NCI-H82 treated with DMSO at 0.1 percent for 48 hours (cell line): ENCODE measurements at regions not wholly inside any gene's neighbourhood (a gene's known extent, or its start where the extent isn't known, plus 50 kb on each side); places are given as distances from the start of the nearest gene placed in this dataset.

ENCODE experiments used
- DNase-seq: peaks from one replicate; lab custom pipeline; 2025; ENCODE audit not compliant: unreplicated experiment; lab: John Stamatoyannopoulos, UW

DNA sequence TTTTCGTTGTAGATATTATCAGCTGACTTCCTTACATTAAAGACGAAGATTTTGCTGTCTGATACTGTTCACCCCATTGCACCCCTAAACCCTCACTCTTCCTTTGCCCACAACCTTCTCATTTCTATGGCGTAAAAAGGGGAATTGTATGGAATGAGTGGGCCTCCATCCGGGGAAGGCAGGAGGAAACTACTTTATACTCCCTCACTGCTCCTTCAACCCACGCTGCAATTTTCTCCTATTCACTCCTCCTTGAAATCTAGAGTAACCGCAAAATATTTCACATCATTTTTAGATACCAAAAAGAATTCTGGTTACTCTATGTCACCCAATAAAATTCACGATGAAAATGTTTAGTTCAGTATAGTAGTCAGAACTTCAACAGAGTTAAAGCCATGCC is 330.8 kb downstream of the DIRAS2 start:
- no peak for DNase-seq

DNA sequence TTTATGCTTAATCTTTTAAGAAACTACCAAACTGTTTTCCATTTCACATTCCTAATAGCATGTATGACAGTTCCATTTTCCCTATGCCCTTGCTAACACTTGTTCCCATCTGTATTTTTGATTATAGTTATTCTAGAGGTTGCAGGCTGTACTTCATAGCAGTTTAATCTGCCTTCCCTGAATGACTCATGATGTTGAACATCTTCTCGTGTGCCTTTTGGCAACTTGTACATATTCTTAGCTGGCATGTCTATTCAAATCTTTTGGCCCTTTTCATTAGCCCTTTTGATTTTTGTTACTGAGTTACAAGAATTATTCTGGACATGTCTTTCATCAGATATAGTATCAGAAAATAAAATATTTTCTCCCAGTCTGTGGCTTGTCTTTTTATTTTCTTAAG is 320.3 kb downstream of the DIRAS2 start:
- DNase-seq = no peak

DNA sequence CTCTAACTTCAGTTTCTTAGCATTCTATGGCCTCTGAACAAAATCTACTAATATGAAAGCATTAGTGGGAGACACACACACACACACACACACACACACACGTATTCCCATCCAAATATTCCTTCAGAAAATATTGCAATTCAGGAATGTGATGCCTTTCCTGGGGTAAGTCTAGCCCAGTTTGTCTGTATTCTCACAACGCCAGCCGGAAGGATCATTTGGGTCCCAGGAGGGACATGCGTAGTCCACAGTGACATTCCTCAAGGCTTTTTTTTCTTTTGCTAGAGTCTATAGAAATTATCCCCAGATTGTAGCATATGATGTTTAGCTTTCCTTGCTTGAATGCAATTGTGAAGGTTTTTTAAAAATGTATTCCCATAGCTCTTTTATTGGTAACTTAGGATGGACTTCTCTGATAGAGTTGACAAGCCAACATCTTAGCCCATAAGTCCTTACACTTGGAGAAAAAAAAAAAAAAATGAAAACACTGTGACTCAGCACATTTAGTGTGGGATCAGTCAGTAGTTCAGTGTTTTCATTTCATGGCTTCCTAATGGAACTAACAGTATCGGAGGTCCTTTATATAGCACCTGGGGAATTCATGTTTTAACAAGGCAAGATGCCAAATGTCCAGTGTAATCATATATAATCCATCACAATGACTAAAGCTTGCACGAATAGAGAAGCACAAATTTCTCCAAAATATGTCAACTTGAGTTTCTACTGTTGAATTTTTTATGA is 316.5 kb downstream of the DIRAS2 start:
- DNase-seq = no peak

DNA sequence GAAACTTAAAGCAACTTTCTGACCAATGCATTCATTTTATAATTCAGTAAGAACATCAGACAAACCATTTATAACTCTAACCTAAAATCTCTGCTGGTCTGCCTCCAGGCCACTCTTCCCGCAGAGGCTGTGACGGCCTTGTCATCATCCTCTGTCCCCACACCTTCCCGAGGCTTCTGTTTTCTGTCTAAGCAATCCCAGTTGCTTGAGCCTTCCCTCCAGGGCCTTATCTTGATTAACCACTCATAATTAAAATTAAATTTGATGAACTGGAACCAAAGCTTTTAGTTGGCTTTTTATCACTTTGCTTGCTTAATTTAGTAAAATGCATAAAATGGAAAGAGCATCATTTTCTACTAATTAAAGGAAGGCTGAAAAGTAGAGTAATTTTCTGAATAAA is 312.4 kb downstream of the DIRAS2 start:
- DNase-seq = no peak

DNA sequence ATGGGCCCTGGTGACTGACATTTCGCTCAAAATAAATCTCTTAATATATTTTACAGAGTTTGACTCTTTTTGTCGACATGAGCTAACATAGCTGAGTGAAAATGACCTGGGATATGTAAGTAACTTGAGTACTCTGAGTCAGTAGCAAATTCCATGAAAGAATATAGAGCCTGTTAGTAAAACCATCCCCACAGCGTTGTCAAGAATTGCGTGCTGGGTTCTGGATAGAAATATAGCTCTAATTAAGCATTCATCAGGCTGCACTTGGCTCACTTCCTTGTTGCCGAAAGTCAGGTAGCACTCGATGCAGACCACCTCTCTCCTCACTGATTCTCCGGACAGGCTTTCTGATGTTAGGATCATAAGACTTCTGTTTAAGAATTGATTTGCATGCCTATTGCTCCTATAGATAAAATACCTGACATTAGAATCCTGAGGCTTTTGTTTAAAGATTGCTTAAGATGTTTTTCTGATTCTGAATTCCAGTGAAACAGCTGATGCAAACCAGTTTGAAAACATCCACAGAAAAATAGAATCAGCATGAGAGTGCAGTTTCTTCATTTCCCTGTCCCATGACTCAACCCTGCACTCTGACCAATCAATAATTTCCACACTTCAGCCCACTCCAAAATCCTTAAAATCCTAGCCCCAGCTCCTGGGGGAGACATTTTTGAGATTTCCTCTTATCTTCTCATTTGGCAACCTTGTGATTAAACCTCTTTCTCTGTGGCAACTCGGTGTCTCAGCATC is 310.6 kb downstream of the DIRAS2 start:
- no peak for DNase-seq

DNA sequence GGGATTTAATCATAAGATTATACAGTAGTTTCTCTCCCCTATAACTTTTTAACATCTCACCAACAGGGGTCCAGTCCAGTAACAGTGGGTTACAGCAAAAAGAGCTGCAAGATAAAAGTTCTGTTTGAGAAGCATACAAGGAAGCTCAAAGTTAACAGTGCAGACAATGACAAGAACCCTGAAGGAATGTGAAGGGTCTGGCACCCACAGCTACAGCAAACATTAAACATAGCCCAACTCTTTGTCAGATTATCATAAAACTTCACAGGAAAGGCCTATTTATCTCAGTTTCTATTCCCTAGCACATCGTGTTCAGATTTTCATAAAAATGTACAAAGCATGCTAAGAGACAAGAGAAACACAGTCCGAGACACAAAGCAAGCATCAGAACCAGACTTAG is 309.4 kb downstream of the DIRAS2 start:
- DNase-seq = no peak

DNA sequence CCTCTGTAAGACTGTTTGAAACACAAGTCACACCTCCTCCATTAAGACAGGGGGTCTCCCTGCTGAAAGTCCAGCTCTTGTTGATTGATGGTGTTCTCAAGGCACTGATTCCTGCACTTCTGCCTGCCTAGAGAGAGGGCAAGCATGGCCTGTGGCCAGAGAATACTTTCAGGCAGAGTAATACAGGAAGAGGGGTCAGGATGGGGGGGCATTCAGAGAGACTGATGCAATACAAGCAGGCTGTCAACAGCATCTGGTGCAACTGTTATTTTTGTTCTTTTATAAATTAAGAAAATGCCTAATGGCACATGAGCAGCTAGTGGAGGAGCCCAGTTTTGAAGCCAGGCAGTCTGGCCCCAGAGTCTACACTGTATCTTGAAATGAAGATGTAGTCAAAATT is 302.2 kb downstream of the DIRAS2 start:
- no peak for DNase-seq

DNA sequence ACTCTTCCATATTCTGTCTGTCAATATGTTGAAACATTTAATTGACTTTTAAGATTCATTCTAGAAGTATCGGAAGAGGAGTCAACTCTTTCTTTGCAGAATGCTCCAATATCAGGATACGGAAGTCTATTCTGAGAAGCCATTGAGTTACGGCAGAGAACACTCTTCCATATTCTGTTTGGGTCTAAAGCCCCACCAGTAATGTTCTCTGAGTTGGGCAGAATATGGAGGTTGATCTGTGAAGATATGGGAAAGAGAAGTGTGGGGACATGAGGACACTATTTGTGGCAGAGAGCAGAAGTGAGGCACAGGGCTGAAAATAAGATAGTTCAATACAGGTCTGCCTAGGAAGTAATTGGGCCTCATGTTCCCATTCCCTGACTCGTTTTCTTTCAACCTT is 300.0 kb downstream of the DIRAS2 start:
- DNase-seq = no peak

DNA sequence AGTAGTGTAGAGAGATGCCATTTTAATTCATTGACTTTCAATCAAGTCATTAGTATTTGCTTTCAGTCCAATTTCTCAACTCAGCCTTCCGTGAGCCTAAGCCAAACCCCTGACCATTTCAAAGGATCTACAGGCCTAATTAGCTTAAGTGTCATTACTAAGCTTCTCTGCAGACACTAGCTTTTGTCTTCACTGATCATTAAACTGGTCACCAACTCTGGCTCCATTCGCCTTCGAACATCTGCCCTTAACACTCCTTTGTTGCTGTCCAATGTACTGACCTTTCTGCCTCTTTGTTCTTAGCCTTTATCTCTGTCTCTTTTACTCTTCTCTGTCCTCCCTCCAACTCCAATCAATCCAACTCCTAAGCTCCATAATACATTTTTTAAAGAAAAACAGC is 299.3 kb downstream of the DIRAS2 start:
- peak; percentile 90 for DNase-seq

DNA sequence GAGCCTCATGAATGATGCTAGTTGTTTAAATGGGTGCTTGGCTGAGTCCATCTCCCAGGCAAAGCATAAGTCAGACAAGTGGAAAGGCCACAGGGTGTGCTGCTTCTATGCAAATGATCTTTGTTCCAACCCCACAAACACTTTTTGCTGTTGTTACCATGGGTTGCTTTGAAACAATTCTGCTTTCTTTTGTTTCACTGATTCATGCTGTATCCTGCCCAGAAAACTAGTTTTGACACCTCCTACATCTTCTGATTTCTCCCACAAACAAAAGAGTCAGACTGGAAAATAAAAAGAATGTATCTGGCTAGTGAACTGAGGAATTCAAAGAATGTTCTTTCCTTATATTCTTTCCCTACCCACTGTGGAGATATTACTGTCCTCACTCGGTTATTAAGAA is 298.6 kb downstream of the DIRAS2 start:
- DNase-seq = peak; percentile 9

DNA sequence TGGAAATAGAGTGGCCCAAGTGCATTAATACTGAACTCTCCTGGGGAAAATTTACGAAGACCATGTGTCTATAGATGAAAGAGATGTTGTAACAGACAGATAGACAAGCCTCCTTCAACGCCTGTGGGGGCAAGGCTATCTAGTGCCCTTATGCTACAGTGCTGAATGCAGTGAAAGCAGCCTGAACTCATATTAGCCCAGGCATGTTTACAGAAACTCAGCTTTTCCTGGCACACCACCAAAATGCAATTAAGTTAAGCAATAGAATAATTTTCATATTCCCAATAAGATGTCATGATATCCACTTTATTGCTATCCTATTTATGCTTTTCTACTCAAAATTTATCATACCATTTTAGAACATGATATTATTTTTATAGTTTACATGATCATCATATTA is 277.0 kb downstream of the DIRAS2 start:
- DNase-seq = no peak

DNA sequence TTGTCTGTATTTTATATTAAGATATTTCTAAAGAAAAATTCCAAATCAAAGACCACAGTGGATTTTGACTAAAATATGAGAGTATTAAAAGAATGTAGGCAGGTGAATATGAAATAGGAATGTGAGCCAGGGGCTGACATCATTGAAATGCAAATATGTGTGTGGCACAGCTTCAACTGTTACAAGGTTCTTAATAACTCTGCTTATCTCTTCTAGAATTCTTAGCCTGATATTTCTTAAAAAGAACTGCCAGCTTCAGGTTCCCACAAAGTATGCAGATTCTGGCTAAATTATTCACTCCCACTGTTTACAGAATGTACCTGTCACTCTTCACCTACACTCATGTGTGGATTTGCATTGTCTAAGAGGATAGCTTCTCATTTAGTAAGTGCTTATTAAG is 274.4 kb downstream of the DIRAS2 start:
- DNase-seq = no peak

DNA sequence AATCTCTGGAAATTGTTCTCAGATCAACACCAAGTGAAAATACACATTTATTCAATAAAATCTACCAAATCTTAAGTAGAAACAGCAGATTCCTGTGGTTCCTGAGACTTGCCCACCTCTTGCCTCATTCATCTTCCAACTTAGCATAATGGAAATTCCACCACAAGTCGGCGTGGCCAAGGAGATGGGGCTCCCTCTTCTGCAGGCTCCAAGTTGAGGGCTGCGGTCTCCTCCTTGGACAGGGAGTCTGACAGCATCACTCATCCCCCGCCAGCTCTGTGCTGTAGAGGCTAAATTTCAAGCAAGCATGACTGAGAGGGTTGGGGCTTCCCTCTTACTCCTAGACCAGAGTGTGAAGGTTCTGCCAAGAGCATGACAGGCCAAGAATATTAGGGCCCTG is 273.7 kb downstream of the DIRAS2 start:
- no peak for DNase-seq

DNA sequence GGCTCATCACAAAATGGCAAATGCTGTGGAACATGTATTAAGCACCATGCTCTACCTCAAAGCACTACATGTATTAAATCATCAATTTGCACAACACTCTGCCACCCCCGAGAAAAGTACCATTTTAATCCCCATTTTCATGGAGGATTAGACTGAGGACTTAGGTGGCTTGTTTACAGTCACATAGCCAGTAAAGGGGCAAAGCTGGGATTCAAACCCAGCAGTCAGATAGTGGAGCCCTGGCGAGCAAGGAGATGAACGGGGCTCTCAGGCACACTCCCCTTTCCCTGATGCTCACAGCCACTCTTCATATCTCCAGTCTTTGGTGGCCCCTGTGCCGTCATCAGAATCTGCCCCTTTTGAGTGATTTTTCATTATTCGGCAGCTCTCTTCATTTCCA is 262.9 kb downstream of the DIRAS2 start:
- DNase-seq = no peak

DNA sequence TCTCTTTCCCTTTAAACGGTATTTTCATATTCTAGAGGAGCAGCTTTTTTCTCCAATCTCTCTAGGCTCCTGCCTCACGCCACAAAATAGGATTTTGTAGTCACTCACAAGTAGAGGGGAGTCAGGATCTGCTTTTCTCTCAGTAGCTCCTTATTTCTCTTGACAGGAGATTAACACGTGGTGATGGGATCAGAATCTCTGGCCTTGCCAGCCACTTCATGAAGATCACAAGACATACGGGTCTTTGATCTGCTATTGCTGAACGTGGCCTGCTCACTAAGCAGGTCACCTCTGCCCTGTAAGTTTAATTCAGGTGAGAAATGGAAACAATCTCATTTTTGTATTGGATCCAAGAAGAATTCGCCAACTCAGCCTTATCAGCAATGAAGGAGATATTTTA is 257.5 kb downstream of the DIRAS2 start:
- peak; percentile 1 for DNase-seq

DNA sequence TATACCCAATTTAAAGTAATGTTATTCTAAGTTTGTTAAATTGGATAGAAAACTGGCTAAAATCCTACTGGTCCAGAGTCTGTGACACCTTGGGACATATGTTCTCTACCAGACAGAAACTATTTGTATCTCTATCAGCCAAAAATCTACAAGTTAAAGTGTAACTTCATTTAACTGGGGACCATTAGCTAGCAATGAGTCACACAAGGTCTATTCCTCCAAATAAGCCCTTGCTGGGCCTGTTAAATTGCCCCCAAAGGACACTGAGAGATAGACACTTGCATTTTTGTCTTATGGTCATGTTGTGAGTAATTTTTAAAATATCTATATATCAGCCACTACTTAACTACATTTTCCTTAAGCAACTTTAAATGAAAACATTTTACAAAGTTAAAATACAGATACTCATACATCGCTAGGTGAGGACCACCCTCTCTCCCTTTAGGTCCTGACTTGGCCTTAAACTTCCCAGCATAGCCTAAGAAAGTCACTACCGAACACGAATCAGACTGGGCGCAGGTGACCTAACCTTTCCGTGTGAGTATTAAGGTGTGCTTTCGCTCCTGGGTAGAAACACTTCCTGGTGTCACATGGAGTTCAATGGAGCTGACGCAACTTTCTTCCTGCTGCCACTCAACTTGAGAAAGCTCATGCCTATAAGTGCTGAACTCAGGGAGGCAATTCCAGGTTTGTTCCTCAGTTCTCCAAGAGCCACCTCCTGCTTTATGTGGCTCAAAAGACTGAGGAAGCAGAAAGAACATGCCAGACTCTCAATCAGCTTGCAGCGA is 249.1 kb downstream of the DIRAS2 start:
- no peak for DNase-seq

DNA sequence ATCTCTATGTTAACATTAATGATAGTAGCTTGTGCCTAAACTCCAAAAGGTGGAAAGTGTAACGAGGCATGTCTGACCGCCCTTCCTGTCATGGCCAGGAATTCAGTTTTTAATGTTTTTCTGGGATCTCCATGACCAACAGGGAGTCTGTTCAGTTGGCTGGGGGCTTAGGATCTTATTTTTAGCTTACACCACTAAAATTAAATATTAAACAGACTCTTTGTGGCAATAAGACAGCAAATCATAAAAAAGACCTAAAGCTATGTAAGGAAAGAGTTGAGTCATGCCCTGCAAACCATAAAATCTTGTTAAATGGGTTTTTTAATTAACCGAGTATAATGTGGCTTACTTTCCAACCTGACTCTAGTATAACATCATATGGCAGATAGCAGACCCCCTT is 247.8 kb downstream of the DIRAS2 start:
- no peak for DNase-seq

DNA sequence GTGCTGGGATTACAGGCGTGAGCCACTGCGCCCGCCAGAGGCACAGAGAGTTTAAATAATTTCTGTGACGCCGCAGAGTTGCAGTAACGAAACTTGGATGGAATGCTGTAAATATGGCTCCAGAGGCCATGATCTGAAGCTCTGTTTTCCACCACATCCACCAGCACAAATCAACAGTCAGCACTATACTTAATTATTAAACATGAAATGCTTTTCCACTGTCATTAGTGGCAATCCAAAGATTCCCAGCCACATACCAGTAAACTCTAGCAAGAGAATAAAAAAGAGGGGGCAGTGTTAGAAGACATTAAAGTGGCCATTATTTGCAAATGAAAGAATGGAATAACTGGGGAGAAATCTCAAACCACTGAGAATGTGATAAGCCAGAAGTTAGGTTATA is 242.5 kb downstream of the DIRAS2 start:
- no peak for DNase-seq

DNA sequence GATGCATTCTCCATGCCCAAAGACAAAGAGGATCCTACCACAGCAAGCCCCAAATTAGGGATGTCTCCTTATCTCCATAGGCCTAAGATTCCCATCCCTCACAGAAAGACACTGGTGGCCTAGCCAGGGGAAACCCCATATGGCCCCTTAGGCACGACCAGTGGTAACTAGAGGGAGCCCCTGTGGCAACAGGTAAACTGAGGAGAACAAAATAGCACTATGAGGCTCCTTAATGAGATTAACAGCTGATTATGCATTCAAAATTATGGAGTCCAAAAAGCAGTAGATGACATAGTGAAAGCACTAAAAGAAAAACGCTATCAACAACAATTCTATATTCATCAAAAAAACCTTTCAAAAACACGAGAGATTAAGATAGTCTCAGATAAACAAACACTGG is 234.0 kb downstream of the DIRAS2 start:
- DNase-seq = no peak

DNA sequence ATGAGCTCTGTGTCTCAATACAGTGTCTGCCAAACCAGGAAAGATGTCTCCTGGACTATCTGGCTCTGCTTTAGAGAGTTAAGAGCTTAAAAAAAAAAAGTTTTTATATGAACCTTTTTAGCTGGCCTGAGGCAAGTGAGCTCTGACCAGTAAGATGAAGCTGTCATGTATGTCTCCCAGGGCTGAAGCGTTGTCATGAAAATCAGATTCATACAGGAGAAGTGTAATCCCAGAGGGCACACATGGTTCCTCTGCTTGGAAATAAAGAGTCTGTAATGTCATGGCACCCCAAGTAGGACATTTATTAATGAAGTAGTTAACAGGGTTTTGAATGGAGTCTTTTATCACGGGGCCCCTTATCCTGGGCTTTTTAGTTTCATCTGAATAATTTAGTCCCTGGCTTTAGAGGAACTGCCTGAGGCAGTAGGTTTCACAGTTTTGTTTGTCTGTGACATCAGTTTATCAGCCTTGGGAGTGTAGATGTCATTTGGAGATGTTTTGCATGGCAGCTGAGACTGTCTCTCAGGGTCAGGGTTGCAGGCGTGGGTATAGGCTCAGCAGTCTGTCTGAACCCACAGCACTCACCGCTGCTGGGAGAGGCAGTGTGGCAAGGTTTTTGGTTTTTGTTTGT is 223.3 kb downstream of the DIRAS2 start:
- no peak for DNase-seq

DNA sequence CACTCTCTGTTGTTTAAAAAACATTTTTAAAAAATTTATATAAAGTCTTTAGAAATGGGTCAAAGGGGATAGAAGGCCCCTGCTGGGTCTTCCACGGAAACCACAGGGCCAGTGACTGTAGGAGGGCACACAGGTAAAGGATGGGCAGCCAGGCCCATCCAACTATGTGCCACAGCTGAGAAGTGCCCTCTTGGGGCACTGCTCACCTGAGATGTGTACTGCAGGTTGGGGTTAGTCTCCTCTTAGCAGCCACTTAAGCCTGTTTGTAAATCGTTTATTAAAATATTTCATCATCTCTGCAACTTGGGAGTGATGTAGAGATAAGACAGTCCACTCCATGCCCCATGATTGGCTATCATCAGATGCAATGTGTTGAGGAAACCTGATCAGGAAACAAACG is 222.4 kb downstream of the DIRAS2 start:
- no peak for DNase-seq
